Neural crest cell (in vitro differentiated cells): ENCODE measurements at regions not wholly inside any gene's neighbourhood (a gene's known extent, or its start where the extent isn't known, plus 50 kb on each side); places are given as distances from the start of the nearest gene placed in this dataset.

Source experiments
- DNase-seq: peaks from one replicate; pipeline ENCODE4 v3.0.0; 2021; ENCODE audit warnings: low read depth, mixed read lengths, low spot score
- H3K27ac Mint-ChIP-seq: one replicate; pipeline ENCODE4 v1.8.0; 2021; ENCODE audit warnings: mild to moderate bottlenecking, mixed read lengths; ENCODE audit not compliant: unreplicated experiment
- H3K27me3 Mint-ChIP-seq: 2 replicates; pipeline ENCODE4 v1.8.0; 2021; ENCODE audit warnings: low read depth, mild to moderate bottlenecking, mixed read lengths
- H3K36me3 Mint-ChIP-seq: 2 replicates; pipeline ENCODE4 v1.8.0; 2021; ENCODE audit warnings: low read depth, mild to moderate bottlenecking, mixed read lengths
- H3K4me1 Mint-ChIP-seq: 2 replicates; pipeline ENCODE4 v1.8.0; 2021; ENCODE audit warnings: mixed read lengths
- H3K4me3 Mint-ChIP-seq: one replicate; pipeline ENCODE4 v1.8.0; 2021; ENCODE audit warnings: mild to moderate bottlenecking, mixed read lengths
- H3K9me3 Mint-ChIP-seq: 2 replicates; pipeline ENCODE4 v1.8.0; 2021; ENCODE audit warnings: mixed read lengths
- TF ChIP-seq, protein P1 (sequence below): fragments of 200-600 bp; sonication (generic); conservative IDR thresholded peaks from 2 replicates; pipeline ENCODE4 v1.5.0; 2021; ENCODE audit warnings: antibody characterized with exemption, mild to moderate bottlenecking

- Mint-ChIP-seq H3K36me3 (peaks cover 4% of the 10 kb centered on the region), H3K27me3 (no peaks in the 10 kb centered on the region), H3K27ac (no peak overlapping the region), H3K9me3 (peaks cover 18% of the 10 kb centered on the region), H3K4me3 (no peak overlapping the region), H3K4me1 (peaks cover 11% of the 10 kb centered on the region)
- DNase-seq = no peak
- TF ChIP-seq, protein P1, sequence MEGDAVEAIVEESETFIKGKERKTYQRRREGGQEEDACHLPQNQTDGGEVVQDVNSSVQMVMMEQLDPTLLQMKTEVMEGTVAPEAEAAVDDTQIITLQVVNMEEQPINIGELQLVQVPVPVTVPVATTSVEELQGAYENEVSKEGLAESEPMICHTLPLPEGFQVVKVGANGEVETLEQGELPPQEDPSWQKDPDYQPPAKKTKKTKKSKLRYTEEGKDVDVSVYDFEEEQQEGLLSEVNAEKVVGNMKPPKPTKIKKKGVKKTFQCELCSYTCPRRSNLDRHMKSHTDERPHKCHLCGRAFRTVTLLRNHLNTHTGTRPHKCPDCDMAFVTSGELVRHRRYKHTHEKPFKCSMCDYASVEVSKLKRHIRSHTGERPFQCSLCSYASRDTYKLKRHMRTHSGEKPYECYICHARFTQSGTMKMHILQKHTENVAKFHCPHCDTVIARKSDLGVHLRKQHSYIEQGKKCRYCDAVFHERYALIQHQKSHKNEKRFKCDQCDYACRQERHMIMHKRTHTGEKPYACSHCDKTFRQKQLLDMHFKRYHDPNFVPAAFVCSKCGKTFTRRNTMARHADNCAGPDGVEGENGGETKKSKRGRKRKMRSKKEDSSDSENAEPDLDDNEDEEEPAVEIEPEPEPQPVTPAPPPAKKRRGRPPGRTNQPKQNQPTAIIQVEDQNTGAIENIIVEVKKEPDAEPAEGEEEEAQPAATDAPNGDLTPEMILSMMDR = no peak
Measured at GRCh38 chr11:133738624-133739023, 106.7 kb downstream of the SPATA19 start.

DNA sequence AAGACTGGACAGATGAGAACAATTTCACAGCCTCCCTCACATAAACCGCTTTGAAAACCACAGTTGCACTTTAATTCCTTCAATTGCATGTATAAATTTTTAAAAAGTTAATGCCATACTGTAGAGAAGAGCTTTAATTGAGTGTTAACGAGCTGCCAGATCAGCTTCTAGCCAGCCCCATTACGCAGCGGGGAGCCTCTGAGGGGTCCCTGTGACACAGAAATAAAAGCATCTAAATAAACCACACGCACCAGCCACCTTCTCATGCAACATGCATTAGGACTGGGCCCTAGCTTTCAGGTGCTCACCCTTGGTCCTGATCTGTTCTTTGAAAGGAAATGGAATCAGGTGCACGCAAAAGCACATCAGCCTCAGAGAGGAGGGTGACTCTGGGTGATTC, 111.7 kb downstream of the SPATA19 start:
- no peak overlapping the region for H3K4me3 Mint-ChIP-seq
- H3K4me1 Mint-ChIP-seq = peaks cover 8% of the 10 kb centered on the region
- H3K27ac Mint-ChIP-seq = no peak overlapping the region
- H3K36me3 Mint-ChIP-seq = peaks cover 2% of the 10 kb centered on the region
- H3K9me3 Mint-ChIP-seq = peaks cover 13% of the 10 kb centered on the region
- TF ChIP-seq, protein P1 = no peak
- no peaks in the 10 kb centered on the region for H3K27me3 Mint-ChIP-seq
- DNase-seq = no peak

GRCh38 chr11:133732109-133732674, 113.1 kb downstream of the SPATA19 start:
- TF ChIP-seq, protein P1 = no peak
- no peak overlapping the region for H3K4me3 Mint-ChIP-seq
- H3K36me3 Mint-ChIP-seq = peaks cover 2% of the 10 kb centered on the region
- peaks cover 8% of the 10 kb centered on the region for H3K4me1 Mint-ChIP-seq
- H3K27me3 Mint-ChIP-seq = no peaks in the 10 kb centered on the region
- no peak for DNase-seq
- peaks cover 7% of the 10 kb centered on the region for H3K9me3 Mint-ChIP-seq
- H3K27ac Mint-ChIP-seq = peak overlapping the region; percentile 57

- no peaks in the 10 kb centered on the region for H3K36me3 Mint-ChIP-seq
- H3K9me3 Mint-ChIP-seq = peaks cover 6% of the 10 kb centered on the region
- no peaks in the 10 kb centered on the region for H3K27me3 Mint-ChIP-seq
- H3K4me3 Mint-ChIP-seq = no peak overlapping the region
- peaks cover 8% of the 10 kb centered on the region for H3K4me1 Mint-ChIP-seq
- TF ChIP-seq, protein P1 = no peak
- peak overlapping the region; percentile 91 for H3K27ac Mint-ChIP-seq
- DNase-seq = no peak
Measured at GRCh38 chr11:133727774-133728173, 117.5 kb downstream of the SPATA19 start.

DNA sequence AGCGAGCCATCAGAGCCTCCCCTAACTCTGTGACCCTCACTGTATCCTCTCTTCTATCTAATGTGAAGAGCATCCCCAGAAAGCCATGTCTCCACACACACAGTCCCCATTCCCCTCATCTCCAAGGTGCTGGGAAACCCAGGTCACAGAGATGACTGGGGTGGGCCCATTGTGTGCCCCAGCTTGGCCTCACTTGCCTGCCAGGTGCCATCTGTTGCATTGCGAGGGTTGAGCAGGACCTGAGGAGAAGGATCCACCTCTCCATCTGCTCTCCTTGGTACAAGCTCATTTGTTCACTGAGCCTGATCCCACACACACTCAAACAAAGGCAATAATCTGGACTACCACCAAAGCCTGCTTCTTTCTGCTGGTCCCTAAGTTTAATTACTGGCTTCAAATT, 118.8 kb downstream of the SPATA19 start:
- Mint-ChIP-seq H3K4me1 (peaks cover 5% of the 10 kb centered on the region), H3K27me3 (no peaks in the 10 kb centered on the region), H3K27ac (peak overlapping the region; percentile 15), H3K4me3 (no peak overlapping the region), H3K9me3 (peaks cover 6% of the 10 kb centered on the region), H3K36me3 (no peaks in the 10 kb centered on the region)
- no peak for DNase-seq
- TF ChIP-seq, protein P1 = no peak
